ENCODE measurements at regions not wholly inside any gene's neighbourhood (a gene's known extent, or its start where the extent isn't known, plus 50 kb on each side); places are given as distances from the start of the nearest gene placed in this dataset.
A peak's percentile ranks its signal among the peaks of the same experiment; 100 is the strongest.

- DNase-seq (ENCODE audit: low read depth), result no peak
These were observed 333.0 kb upstream of the RARB start for GRCh38 chr3:25094932-25095685.

DNA sequence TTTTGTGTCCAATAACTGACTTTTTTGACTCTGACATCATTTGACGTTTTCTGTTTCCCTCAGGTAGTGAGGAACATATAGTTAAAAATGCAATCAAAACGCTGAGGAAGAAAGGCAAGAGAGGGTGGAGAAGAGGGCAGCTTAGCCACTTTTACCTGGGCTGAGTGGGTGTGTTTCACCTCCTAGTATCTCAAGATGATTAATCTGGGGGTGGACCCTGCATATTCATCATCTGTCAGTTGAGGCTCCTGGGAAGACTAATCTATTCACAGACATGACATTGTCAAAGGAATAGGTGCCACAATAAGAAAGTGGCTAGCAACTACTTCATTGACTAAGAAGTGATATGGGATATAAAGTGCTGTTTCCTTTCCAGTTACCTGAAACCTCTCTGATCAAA lies 331.5 kb upstream of the RARB start:
- DNase-seq (ENCODE audit: low read depth), result no peak

- peak; percentile 27 for DNase-seq (ENCODE audit: low read depth)
These were observed 331.0 kb upstream of the RARB start for GRCh38 chr3:25097023-25097422.

DNA sequence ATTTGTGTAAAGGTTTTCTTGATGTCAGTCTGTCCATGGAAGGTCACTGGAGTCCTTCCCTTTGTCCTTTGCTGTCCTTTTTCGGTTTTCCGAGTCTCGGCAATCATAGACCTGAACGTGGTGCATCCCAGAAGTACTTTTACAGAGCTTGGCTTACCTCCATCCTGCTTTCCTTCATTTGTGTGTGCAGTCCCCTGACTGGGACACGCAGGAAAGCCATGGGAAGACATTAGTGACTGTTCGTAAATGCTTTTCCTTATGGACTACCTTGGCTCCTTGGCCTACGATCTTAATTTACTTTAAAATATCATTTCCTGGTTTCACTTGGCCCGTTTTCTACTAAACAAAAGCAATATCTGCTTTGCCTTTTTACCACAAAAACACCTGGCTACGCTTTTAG lies 328.4 kb upstream of the RARB start:
- no peak for DNase-seq (ENCODE audit: low read depth)

DNA sequence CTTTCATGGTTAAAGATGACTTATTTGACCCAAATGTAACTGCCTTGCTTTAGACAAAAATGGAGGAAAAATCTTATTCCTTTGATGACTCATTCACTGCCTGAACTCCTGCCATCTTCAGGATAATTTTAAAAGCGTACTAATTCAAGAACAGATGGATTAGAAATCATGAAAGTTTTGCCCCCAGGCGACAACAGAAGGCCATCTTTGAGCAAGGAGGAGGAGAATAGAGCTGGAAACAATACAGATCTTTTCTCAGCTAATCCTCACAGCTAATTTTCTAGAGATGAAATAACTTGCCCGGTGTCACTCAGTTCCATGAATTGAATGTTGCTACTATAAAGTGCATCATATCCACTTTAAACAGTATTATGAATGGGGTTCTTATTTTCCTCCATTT lies 324.7 kb upstream of the RARB start:
- DNase-seq (ENCODE audit: low read depth), result no peak

- DNase-seq (ENCODE audit: low read depth), result no peak
These were observed 320.0 kb upstream of the RARB start for GRCh38 chr3:25107918-25108617.

DNA sequence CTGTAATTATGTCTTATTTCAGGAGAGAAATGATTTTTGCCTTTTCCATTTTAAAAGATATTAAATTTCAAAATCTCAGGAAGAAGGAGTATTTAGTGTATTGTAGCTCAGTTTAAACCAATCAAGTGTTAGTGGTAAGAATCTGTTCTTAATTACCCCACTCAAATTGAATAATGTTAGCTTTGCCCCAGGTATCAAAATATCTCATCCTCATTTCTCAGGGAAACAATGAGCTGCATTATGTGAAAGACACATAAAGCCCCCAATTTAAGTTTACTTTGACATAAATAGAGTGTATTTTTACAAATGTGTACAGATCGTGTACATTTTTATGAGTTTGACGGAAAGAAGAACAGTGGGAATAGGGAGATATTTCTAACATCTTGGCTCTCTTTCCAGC lies 317.4 kb upstream of the RARB start:
- no peak for DNase-seq (ENCODE audit: low read depth)

DNA sequence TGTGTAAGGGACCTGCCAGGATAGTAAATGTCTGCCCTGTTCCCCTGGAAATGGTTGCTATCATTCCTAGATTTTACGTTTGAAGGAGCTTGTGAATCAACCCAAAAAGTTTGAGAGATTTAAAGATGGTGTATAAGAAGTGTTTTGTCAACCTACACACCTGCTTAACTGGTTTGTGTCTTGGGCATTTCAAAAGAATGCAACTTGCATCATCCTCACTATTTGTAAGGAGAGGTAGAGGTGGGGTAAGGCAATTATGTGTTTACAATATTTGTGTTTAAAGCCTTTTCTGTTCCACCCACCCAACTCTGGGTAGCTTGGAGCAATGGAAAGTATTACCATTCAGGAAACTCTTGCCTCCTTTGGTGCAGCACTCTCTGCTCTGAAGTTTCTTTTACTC lies 314.2 kb upstream of the RARB start:
- DNase-seq (ENCODE audit: low read depth), result no peak

- no peak for DNase-seq (ENCODE audit: low read depth)
These were observed 313.5 kb upstream of the RARB start for GRCh38 chr3:25114532-25114931.

GRCh38 chr3:25117005-25117593 lies 311.0 kb upstream of the RARB start:
- DNase-seq (ENCODE audit: low read depth), result no peak

DNA sequence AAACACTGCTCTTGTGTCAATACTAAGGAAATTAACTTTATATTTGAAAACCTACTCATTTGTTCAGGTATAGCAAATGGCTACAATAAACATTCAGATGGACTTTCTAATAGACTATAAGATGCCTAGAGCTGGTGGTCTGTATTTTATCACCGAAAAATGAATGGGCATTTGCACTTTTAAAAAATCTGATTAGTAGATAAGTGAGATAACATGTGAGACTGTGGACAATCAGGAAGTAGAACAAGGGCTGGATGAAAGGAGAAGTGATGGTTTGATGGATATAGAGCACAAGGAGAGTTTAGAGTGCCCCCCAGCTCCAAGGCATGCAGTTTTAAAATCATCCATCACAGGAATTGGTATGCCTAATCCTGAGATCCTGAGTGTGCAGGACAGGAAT lies 308.4 kb upstream of the RARB start:
- DNase-seq (ENCODE audit: low read depth), result no peak

DNA sequence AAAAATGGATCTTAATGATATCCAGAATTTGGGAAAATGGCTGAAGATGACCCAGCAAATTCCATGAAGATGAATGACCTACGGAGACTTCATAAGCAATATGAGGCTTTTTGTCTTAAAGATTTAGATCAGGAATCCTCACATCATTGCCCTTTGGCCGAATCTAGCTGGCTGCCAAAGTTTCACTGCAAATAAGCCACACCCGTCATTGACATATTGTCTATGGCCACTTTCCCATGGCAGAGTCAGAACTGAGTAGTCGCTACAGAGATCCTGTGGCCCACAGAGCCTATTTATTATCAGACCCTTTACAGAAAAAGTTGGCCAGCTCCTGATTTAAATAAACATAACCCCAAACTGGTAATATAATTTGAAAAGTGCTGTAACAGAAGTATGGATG lies 307.4 kb upstream of the RARB start:
- no peak for DNase-seq (ENCODE audit: low read depth)

- no peak for DNase-seq (ENCODE audit: low read depth)
These were observed 302.9 kb upstream of the RARB start for GRCh38 chr3:25125201-25125600.

DNA sequence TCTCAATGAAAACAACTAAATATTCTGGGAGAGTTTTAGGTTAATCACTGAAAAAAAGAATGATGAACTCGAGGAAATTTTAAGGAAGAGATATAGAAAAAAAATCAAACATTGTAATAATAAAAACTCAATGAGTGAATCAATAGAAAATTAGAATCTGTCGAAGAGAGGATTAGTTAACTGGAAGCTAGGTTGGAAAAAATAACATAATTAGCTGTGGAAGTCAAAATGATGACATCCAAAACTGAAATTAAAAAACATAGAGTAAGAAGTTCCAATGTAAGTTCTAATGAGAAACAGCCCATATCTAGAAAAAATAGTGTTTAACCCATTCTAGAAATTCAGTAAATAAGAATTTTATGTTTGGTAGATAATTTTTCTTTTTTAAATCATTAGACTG lies 299.3 kb upstream of the RARB start:
- DNase-seq (ENCODE audit: low read depth), result no peak

DNA sequence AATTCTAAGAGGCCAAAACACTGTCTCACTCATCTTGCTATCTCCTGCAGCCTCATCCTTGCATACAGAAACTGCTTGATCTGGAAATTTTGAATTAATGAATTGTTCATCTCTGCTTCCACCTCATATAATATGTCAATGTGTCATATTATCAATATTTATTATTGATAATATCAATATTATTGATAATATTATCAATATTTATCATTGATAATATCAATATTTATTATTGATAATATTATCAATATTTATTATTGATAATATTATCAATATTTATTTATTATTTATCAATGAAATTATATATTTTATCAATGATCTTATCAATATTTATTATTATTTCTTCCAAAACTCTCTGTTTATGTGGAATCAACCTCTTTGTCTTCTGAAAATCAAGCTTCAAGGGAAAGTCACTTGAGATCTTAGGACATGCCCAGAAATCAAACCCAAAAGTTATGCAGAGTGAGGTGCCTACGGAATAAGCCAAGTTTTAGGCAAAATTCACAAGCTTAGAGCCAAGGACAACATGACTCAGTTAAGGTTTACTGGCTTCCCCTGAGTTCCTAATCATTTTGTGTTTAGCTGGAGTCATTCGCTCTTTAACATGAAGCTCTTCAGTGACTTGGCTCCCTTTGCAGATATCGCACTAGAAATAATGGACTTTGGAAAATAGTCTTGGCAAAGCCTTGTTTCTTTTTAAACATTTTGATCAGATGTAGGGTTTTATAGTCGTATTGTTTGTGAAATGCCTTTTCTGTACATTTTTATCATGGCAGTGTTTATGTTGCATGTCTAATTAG lies 297.1 kb upstream of the RARB start:
- no peak for DNase-seq (ENCODE audit: low read depth)

DNA sequence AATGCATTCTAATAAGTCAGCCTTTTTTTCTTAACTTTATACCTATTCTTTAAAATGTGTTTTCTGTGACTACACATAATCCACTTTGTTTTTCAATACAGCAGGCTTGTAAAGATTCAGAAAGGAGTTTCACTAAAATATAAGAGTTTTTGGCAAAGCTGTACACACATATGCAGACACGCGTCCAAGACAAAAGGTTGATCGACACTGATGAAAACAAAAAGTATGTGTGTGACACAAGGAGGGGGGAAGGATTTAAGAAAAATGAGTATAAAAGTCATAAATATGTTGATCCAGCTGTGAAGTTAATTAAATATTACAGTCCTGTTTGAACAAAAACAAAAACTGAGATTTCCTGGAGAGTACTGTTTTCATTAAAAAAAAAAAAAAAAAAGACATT lies 294.5 kb upstream of the RARB start:
- no peak for DNase-seq (ENCODE audit: low read depth)

DNA sequence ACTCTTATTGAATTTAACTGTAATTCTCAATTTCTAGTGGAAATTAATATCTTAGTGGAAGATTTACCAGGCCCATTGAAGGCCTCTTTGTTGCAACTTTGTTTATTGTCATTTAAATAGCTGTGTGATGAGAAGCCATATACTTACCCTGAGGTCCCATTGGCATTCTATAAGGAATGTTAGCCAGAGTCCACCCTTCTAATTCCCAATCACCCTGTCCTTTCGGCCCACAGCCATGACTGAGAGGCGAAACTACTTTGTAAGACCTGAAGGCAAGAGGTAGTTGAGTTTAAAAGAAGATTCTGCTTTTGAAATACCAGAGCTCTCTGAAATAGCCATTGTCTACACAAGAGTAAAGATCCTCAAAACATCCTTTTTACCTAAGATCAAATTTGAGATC lies 290.5 kb upstream of the RARB start:
- DNase-seq (ENCODE audit: low read depth), result no peak

GRCh38 chr3:25139267-25139666 lies 288.8 kb upstream of the RARB start:
- no peak for DNase-seq (ENCODE audit: low read depth)

- DNase-seq (ENCODE audit: low read depth), result no peak
These were observed 285.3 kb upstream of the RARB start for GRCh38 chr3:25142609-25143355.

GRCh38 chr3:25143356-25144025 lies 284.6 kb upstream of the RARB start:
- no peak for DNase-seq (ENCODE audit: low read depth)

DNA sequence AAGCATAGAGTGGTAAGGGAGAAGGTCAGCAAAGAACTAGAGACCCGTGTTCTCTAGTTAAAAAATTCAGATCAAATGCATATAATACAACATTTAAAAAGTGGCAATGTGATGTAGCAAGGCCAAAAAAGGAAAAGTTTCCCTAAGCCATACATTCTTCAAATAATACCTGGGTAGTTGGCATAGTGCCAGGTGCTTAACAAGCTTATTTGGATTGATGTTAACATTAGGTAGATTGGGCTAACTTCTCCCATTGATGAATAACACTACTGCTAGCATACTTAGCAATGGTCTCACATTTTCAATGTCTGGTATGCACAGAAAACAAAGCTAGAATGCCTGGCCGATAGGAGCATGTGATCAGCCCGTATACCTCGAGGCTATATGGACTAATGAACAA lies 283.6 kb upstream of the RARB start:
- no peak for DNase-seq (ENCODE audit: low read depth)
